ENCODE measurements at regions not wholly inside any gene's neighbourhood (a gene's known extent, or its start where the extent isn't known, plus 50 kb on each side); places are given as distances from the start of the nearest gene placed in this dataset.

- no peak for TF ChIP-seq CTCF (IDR thresholded peaks at IDR 0.05)
- no peak for TF ChIP-seq EZH2 (IDR thresholded peaks at IDR 0.05)
Observed at GRCh38 chr12:28936221-28936620, 212.9 kb upstream of the FAR2 start.
